GM18861 (cell line): ENCODE measurements at regions not wholly inside any gene's neighbourhood (a gene's known extent, or its start where the extent isn't known, plus 50 kb on each side); places are given as distances from the start of the nearest gene placed in this dataset.

ENCODE experiments used
- ATAC-seq: cut with Tn5 transposase; IDR thresholded peaks from one replicate; pipeline ENCODE4 v1.9.1; 2021; ENCODE audit not compliant: unreplicated experiment

- no peak for ATAC-seq
Measured at GRCh38 chr4:137468836-137469235, 63.5 kb downstream of the PCDH18 start.

DNA sequence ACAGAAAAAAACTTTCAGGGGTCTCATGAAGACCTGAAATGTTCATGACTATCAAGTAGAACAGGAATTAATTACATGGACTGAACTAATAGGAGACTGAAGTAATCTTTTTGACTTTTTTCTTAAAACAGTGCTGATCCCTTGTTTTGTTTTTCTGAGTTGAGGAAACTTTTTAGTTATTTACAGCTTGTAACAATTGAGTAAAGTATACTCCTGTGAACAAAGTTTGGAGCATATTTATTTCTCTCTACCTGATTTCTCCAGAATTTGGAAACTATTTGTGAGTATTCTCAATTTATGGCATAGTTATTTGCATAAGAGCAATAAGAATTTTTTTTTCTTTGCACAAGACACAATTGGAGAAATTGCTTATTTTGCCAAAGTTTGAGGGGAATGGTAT lies 64.8 kb downstream of the PCDH18 start:
- ATAC-seq, result no peak

GRCh38 chr4:137463377-137464003 lies 68.8 kb downstream of the PCDH18 start:
- no peak for ATAC-seq

GRCh38 chr4:137455647-137456321 lies 76.5 kb downstream of the PCDH18 start:
- no peak for ATAC-seq

DNA sequence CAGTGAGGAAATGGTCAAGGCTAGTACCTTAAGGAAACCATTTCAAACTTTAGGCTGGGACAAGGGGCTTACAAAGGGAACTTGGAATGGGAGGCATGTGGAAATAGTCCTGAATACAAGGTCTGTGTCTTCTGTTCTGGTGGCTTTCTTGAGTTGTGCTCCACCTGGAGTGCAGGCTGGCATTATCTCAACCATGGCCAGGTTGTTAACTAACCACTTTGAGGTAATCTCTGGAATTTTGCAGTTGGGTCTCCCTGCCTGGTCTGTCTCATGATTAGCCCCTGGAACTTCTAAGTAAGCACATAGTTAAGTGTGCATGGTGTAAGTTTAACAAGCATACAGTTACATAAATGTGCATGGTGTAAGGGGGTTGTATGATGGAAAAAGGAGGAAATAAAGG lies 77.5 kb downstream of the PCDH18 start:
- no peak for ATAC-seq

DNA sequence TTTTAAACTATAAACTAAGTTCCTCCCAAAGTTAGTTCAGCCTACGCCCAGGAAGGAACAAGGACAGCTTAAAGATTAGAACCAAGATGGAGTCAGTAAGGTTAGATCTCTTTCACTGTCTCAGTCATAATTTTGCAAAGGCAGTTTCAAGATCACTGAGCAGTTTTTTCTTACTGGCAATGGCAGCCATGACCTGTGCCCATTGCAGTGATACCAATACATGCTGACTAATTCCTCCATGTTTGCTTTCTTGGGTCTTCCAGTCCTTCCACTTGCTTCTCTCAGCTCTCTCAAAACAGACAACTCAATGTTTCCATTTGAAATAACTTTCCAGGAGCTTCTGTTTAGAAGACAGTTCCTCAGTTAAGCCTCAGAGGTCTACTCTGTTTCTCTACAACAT lies 79.5 kb downstream of the PCDH18 start:
- no peak for ATAC-seq

- ATAC-seq, result no peak
Measured at GRCh38 chr4:137451172-137451825, 81.0 kb downstream of the PCDH18 start.

DNA sequence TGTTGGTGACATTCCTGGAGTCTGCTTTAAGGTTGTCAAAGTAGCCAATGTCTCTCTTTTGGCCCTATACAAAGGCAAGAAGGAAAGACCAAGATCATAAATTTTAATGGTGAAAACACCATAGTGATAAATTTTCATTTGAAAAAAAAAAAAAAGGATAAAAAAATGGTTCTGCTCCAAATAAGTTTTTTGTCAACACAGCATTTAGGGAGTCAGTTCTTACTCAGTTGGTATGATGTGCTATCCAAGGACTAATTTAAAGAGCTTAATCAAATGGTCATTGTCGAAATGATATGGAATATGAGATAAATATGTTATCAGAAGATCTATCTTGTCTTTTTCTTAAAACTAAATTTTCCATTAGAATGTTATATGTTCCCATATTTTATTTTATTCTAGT lies 83.9 kb downstream of the PCDH18 start:
- no peak for ATAC-seq

DNA sequence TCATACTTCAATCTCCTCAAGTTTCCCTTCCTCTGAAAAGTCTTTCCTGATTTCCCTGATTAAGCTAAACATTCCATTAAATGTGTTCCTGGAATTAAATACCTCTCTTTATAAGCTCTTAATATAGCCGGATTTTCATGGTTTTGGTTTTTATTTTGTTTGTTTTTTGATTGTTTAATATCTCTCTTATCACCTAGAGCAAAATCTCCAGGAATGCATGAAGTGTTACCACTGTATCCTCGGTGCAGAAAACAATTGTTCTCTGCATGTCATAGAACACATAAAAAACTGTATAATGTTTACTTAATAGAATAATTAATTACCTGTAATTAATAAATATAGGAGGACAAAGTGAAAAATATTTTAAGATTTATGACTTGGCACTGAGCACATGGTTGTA lies 86.2 kb downstream of the PCDH18 start:
- no peak for ATAC-seq

GRCh38 chr4:137443031-137443800 lies 89.1 kb downstream of the PCDH18 start:
- no peak for ATAC-seq

DNA sequence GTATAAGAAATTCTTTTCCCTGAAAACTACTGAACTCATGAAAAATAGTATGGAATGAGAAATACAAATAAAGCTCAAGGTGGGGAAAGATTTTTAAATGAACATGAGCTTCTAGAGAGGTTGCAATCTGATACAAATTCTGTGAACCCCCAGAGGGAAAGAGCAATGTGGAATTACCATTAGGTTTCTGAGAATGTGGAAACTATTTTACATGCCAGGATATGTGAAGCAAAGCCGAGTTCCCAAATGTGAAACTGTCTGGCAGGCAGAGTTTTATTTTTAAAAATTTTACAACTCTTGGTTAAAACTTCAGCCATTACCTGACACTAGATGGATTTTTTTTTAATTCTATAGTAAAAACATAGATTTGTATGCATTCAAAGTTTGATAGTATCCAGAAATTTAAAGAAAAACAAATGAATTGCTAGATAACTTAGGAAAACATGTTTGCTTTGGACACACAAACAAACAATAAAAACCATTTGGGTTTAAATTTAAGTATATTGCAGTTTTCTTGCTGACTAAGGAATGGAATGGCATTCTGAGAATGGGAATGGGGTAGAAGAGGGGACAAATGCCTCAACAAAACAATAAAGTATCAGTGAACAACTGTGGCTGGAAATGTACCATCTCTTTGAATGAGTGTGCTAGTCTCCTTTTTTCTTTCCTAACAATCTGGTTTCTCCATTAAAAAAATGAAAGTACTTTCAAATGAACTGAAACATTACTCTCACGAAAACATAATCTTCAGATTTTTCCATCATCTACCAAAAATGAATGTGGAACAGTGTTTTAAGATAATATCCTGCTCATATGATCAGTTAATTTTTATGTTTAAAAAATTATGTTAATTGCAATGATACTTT lies 99.6 kb downstream of the PCDH18 start:
- ATAC-seq, result no peak

DNA sequence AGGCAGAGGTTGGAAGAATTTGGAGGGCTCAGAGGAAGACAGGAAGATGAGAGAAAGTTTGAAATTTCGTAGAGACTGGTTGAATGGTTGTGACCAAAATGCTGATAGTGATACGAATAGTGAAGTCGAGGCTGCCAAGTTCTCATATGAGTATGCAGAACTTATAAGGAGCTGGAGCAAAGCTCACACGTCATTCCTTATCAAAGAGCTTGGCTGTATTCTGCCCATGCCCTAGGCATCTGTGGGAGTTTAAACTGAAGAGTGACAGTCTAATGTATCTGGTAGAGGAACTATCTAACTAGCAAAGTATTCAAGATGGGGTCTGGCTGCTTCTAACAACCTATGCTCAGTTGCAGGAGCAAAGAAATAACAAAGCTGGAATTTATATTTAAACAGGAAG lies 102.1 kb downstream of the PCDH18 start:
- no peak for ATAC-seq

DNA sequence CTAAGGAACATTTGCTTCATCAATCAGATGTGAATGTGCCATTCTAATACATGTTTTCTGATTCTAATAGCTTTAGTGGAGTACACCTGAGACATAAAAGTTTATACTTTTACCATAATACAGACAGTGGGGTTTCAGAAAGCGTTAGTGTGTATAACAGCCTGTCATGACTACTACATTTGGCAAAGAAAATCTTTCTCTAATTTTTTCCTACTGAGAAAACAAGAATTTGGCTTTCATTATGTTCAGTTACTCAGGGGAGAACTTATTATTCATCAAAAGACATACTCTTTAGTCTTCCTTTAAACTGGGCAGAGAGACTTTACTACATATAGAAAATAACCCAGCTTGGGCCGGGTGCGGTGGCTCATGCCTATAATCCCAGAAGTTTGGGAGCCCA lies 104.9 kb downstream of the PCDH18 start:
- no peak for ATAC-seq

- no peak for ATAC-seq
Measured at GRCh38 chr4:137425281-137425680, 107.0 kb downstream of the PCDH18 start.

GRCh38 chr4:137422666-137423065 lies 109.6 kb downstream of the PCDH18 start:
- ATAC-seq, result no peak

DNA sequence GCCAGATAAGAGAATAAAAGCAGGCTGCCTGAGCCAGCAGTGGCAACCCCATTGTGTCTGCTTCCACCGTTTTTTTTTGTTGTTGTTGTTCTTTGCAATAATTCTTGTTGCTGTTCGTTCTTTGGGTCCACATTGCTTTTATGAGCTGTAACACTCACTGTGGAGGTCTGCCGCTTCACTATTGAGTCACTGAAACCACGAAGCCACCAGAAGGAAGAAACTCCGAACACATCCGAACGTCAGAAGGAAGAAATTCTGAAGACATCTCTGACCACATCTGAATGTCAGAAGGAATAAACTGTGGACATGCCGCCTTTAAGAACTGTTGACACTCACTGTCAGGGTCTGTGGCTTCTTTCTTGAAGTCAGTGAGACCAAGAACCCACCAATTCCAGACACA lies 110.5 kb downstream of the PCDH18 start:
- ATAC-seq, result no peak

DNA sequence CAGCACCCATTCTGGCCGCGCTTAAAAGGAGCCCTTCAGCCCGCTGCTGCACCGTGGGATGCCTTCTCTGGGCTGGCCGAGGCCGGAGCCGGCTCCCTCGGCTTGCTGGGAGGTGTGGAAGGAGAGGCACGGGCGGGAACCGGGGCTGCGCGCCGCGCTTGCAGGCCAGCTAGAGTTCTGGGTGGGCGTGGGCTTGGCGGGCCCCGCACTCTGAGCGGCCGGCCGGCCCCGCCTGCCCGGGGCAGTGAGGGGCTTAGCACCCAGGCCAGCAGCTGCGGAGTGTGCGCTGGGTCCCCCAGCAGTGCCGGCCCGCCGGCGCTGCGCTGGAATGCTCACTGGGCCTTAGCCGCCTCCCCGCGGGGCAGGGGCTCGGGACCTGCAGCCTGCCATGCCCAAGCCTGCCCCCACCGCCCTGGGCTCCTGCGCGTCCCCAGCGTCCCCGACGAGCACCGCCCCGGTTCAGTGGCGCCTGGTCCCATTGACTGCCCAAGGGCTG lies 111.3 kb downstream of the PCDH18 start:
- ATAC-seq, result no peak

DNA sequence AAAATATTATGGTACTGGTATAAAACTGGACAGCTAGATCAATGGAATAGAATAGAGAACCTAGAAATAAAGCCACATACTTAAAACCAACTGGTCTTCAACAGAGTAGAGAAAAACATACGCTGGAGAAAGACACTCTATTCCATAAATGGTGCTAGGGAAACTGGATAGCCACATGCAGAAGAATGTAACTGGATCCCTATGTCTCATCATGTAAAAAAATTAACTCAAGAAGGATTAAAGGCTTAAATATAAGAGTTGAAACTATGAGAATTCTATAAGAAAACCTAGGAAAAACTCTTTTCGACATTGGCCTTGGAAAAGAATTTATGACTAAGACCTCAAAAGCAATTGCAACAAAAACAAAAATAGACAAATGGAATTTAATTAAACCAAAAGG lies 114.6 kb downstream of the PCDH18 start:
- ATAC-seq, result no peak

DNA sequence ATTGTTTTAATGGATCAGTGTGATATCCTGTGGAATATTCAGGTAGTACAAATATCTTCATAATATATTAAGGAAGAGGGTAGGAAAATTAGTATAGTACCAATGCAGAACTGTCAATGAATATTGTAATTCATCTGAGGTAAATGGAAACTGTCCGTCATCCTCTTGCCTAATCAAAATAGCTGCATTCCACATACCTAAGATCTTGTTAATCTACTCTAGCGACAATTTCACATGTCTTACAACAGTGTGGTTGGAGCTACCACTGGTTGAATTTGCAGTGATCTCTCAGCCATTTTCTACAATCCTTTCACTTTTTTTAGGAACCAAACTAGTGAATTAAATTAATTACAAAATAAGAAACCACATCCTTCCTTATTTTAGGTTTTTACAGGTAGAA lies 117.5 kb downstream of the PCDH18 start:
- ATAC-seq, result no peak

DNA sequence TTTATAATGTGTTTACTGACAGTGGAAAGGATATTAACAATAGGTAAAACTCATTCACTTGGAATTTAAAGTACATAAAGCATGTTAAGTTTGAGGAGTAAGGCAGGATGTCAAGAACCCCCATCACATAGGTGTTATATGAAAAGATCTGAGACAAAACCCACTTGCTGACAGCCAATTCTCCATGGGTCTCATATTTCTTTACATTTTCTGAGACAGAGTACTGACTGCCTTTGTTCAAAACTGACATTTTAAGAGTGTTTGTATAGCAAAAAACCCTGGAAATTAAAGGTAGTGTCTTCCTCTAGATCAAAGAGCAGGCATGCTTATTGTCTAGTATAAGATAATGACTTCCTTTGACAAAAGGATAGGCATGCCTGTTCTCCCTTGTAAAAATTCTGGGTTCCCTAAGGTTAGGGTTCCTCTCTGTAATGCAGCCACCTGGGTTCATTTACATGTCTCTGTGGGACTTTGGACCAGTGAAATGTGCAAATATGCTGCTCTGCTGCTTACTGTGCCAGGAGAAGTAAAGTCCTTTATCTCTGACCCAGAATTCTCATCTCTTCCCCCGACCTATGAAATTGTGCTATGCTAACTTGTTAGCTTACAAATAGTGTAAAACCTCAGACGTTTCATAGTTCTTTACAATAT lies 123.6 kb downstream of the PCDH18 start:
- no peak for ATAC-seq
